Trophoblast cell (in vitro differentiated cells and primary cell): ENCODE measurements at regions not wholly inside any gene's neighbourhood (a gene's known extent, or its start where the extent isn't known, plus 50 kb on each side); places are given as distances from the start of the nearest gene placed in this dataset.

Experiments
- DNase-seq, 2 donors: peaks; one replicate each; pipeline ENCODE4 v3.0.0-alpha.2; 2016
- H2AFZ ChIP-seq: 2 replicates; pipeline ENCODE4 v1.6.1; 2013; ENCODE audit warnings: low read length, moderate library complexity, mild to moderate bottlenecking; ENCODE audit not compliant: insufficient read depth, poor library complexity
- H2AK5ac ChIP-seq: 2 replicates; pipeline ENCODE4 v1.6.1; 2013; ENCODE audit warnings: mild to moderate bottlenecking, low read length
- H2BK120ac ChIP-seq: 2 replicates; pipeline ENCODE4 v1.6.1; 2013; ENCODE audit warnings: low read length, mild to moderate bottlenecking, moderate library complexity; ENCODE audit not compliant: insufficient read depth, poor library complexity
- H2BK12ac ChIP-seq: 2 replicates; pipeline ENCODE4 v1.6.1; 2013; ENCODE audit warnings: mild to moderate bottlenecking, low read length, moderate library complexity
- H2BK5ac ChIP-seq: 2 replicates; pipeline ENCODE4 v1.6.1; 2013; ENCODE audit warnings: low read length, low read depth, moderate library complexity, mild to moderate bottlenecking; ENCODE audit not compliant: poor library complexity
- H3K14ac ChIP-seq: 2 replicates; pipeline ENCODE4 v1.6.1; 2013; ENCODE audit warnings: mild to moderate bottlenecking, low read length
- H3K18ac ChIP-seq: 2 replicates; pipeline ENCODE4 v1.6.1; 2013; ENCODE audit warnings: mild to moderate bottlenecking, low read length
- H3K23ac ChIP-seq: 2 replicates; pipeline ENCODE4 v1.6.1; 2013; ENCODE audit warnings: low read length
- H3K27ac ChIP-seq: 2 replicates; pipeline ENCODE4 v1.5.1; 2013; ENCODE audit warnings: low read depth, mild to moderate bottlenecking, inconsistent platforms, low read length, moderate library complexity
- H3K27me3 ChIP-seq: 2 replicates; pipeline ENCODE4 v1.6.1; 2013; ENCODE audit warnings: inconsistent platforms, mild to moderate bottlenecking, low read length, moderate library complexity; ENCODE audit not compliant: insufficient read depth
- H3K36me3 ChIP-seq, 2 experiments: 1 replicate in 1 of 2; 2 replicates in 1 of 2; pipeline ENCODE4 v1.6.1; 2013; ENCODE audit warnings: low read length in 2 of 2, mild to moderate bottlenecking in 2 of 2, moderate library complexity in 1 of 2; ENCODE audit not compliant: insufficient read depth in 2 of 2, control insufficient read depth in 1 of 2
- H3K4ac ChIP-seq: 2 replicates; pipeline ENCODE4 v1.6.1; 2013; ENCODE audit warnings: low read depth, mild to moderate bottlenecking, low read length, moderate library complexity
- H3K4me1 ChIP-seq, 2 experiments: 1 replicate in 1 of 2; 2 replicates in 1 of 2; pipeline ENCODE4 v1.6.1; 2013; ENCODE audit warnings: low read length in 2 of 2, mild to moderate bottlenecking in 2 of 2, moderate library complexity in 1 of 2; ENCODE audit not compliant: insufficient read depth in 2 of 2, control insufficient read depth in 1 of 2
- H3K4me2 ChIP-seq: 2 replicates; pipeline ENCODE4 v1.6.1; 2013; ENCODE audit warnings: inconsistent platforms, mild to moderate bottlenecking, low read length, moderate library complexity
- H3K4me3 ChIP-seq: 2 replicates; pipeline ENCODE4 v1.5.1; 2013; ENCODE audit warnings: mild to moderate bottlenecking, low read depth, low read length, inconsistent platforms
- H3K79me1 ChIP-seq: one replicate; pipeline ENCODE4 v1.6.1; 2013; ENCODE audit warnings: low read length
- H3K79me2 ChIP-seq: 2 replicates; pipeline ENCODE4 v1.6.1; 2013; ENCODE audit warnings: low read length, mild to moderate bottlenecking; ENCODE audit not compliant: control insufficient read depth, insufficient read depth, poor library complexity
- H3K9ac ChIP-seq: 2 replicates; pipeline ENCODE4 v1.6.1; 2013; ENCODE audit warnings: mild to moderate bottlenecking, low read length
- H3K9me3 ChIP-seq: 2 replicates; pipeline ENCODE4 v1.6.1; 2013; ENCODE audit warnings: low read depth, mild to moderate bottlenecking, control low read depth, inconsistent platforms, low read length; ENCODE audit not compliant: insufficient read depth
- H4K12ac ChIP-seq: 2 replicates; pipeline ENCODE4 v1.6.1; 2013; ENCODE audit warnings: low read depth, mild to moderate bottlenecking, low read length, moderate library complexity
- H4K8ac ChIP-seq: 2 replicates; pipeline ENCODE4 v1.6.1; 2013; ENCODE audit warnings: low read depth, mild to moderate bottlenecking, low read length, moderate library complexity
- H4K91ac ChIP-seq: one replicate; pipeline ENCODE4 v1.6.1; 2013; ENCODE audit warnings: low read depth, mild to moderate bottlenecking, low read length, moderate library complexity
- WGBS: extraction: QIAGEN DNeasy Blood & Tissue Kit; methylation state at CpG from one replicate; pipeline ENCODE4 v1.1.7; 2013; ENCODE audit warnings: missing lambda C conversion rate; ENCODE audit not compliant: insufficient read length, insufficient coverage; ENCODE audit errors: extremely low coverage; 5-methylcytosine and 5-hydroxymethylcytosine counted together

GRCh38 chr12:126684703-126685102 lies 1582.3 kb upstream of the TMEM132C start:
- WGBS = no CpG with 5 or more reads among the region's 1 CpG
- Histone ChIP-seq H3K27ac (no peak overlapping the region), H3K4me3 (no peak overlapping the region), H3K4me1 (no peaks in the 10 kb centered on the region), H2BK120ac (no peak overlapping the region), H3K4ac (no peak overlapping the region), H2AK5ac (no peak overlapping the region), H3K23ac (no peak overlapping the region), H2BK5ac (no peak overlapping the region), H3K79me2 (no peaks in the 10 kb centered on the region), H2BK12ac (no peak overlapping the region), H2AFZ (no peak overlapping the region), H3K9me3 (peaks cover 4% of the 10 kb centered on the region), H3K79me1 (no peaks in the 10 kb centered on the region), H3K36me3 (no peaks in the 10 kb centered on the region), H3K27me3 (no peaks in the 10 kb centered on the region), H3K18ac (no peak overlapping the region), H3K14ac (no peak overlapping the region), H4K8ac (no peak overlapping the region), H4K91ac (no peak overlapping the region), H3K4me2 (no peak overlapping the region), H3K9ac (no peak overlapping the region), H4K12ac (no peak overlapping the region)
- no peak for DNase-seq

- Histone ChIP-seq H2BK12ac (no peak overlapping the region), H2BK120ac (no peak overlapping the region), H3K18ac (no peak overlapping the region), H3K27me3 (no peaks in the 10 kb centered on the region), H2BK5ac (no peak overlapping the region), H3K23ac (no peak overlapping the region), H4K12ac (no peak overlapping the region), H3K14ac (no peak overlapping the region), H2AFZ (no peak overlapping the region), H4K8ac (no peak overlapping the region), H4K91ac (no peak overlapping the region), H3K9ac (no peak overlapping the region), H3K4me3 (no peak overlapping the region), H3K4ac (no peak overlapping the region), H3K4me2 (no peak overlapping the region), H3K36me3 (no peaks in the 10 kb centered on the region), H3K79me1 (no peaks in the 10 kb centered on the region), H3K4me1 (no peaks in the 10 kb centered on the region), H3K27ac (no peak overlapping the region), H2AK5ac (no peak overlapping the region), H3K9me3 (peaks cover 4% of the 10 kb centered on the region), H3K79me2 (no peaks in the 10 kb centered on the region)
- DNase-seq = no peak
- WGBS = no CpG with 5 or more reads among the region's 1 CpG
Measured at GRCh38 chr12:126685636-126686035, 1581.3 kb upstream of the TMEM132C start.

- H3K27me3 ChIP-seq = no peaks in the 10 kb centered on the region
- H3K9ac ChIP-seq = no peak overlapping the region
- H2BK120ac ChIP-seq = no peak overlapping the region
- H2AK5ac ChIP-seq = no peak overlapping the region
- no peak overlapping the region for H3K23ac ChIP-seq
- no peak overlapping the region for H4K12ac ChIP-seq
- no peak overlapping the region for H2BK5ac ChIP-seq
- H3K14ac ChIP-seq = no peak overlapping the region
- peaks cover 4% of the 10 kb centered on the region for H3K9me3 ChIP-seq
- no peak overlapping the region for H3K18ac ChIP-seq
- H3K27ac ChIP-seq = no peak overlapping the region
- no peak overlapping the region for H2AFZ ChIP-seq
- no peak overlapping the region for H4K91ac ChIP-seq
- H3K4ac ChIP-seq = no peak overlapping the region
- H3K79me1 ChIP-seq = no peaks in the 10 kb centered on the region
- no peak overlapping the region for H4K8ac ChIP-seq
- no peaks in the 10 kb centered on the region for H3K4me1 ChIP-seq
- no peak overlapping the region for H2BK12ac ChIP-seq
- no CpG with 5 or more reads among the region's 4 CpGs for WGBS
- no peaks in the 10 kb centered on the region for H3K79me2 ChIP-seq
- no peak overlapping the region for H3K4me2 ChIP-seq
- DNase-seq = no peak
- H3K36me3 ChIP-seq = no peaks in the 10 kb centered on the region
- H3K4me3 ChIP-seq = no peak overlapping the region
Measured at GRCh38 chr12:126688556-126688955, 1578.4 kb upstream of the TMEM132C start.

GRCh38 chr12:126700096-126700495 lies 1566.9 kb upstream of the TMEM132C start:
- WGBS = no CpG with 5 or more reads among the region's 3 CpGs
- Histone ChIP-seq H2AK5ac (no peak overlapping the region), H3K4me3 (no peak overlapping the region)

More at GRCh38 chr12:126700096-126700495, 1566.9 kb upstream of the TMEM132C start:
- Histone ChIP-seq H3K4ac (no peak overlapping the region), H2BK120ac (no peak overlapping the region), H3K79me1 (no peaks in the 10 kb centered on the region), H3K9me3 (no peaks in the 10 kb centered on the region), H3K4me1 (no peaks in the 10 kb centered on the region), H3K18ac (no peak overlapping the region), H3K14ac (no peak overlapping the region), H3K36me3 (no peaks in the 10 kb centered on the region), H3K27ac (no peak overlapping the region), H2BK5ac (no peak overlapping the region), H2AFZ (no peak overlapping the region), H4K12ac (no peak overlapping the region), H3K23ac (no peak overlapping the region), H3K27me3 (no peaks in the 10 kb centered on the region), H3K4me2 (no peak overlapping the region), H3K9ac (no peak overlapping the region), H3K79me2 (no peaks in the 10 kb centered on the region), H4K8ac (no peak overlapping the region), H4K91ac (no peak overlapping the region), H2BK12ac (no peak overlapping the region)
- DNase-seq = no peak
